Endothelial cell of umbilical vein (primary cell): ENCODE measurements at regions not wholly inside any gene's neighbourhood (a gene's known extent, or its start where the extent isn't known, plus 50 kb on each side); places are given as distances from the start of the nearest gene placed in this dataset.

Experiments used
- BruUV-seq: library from RNA; stranded (reverse); fragments of 400-500 nt; replicated peaks from 2 replicates; lab custom pipeline; 2021; lab: Mats Ljungman, UMichigan
- CTCF ChIA-PET: fragments of 300-600, 350-600 bp; sonication (Branson Sonifier 250); formaldehyde crosslinking; loops from one replicate; lab custom pipeline; 2021; ENCODE audit warnings: antibody characterized with exemption, inconsistent platforms; lab: Charles Lee
- POLR2A ChIA-PET: fragments of 300-600, 350-600 bp; sonication (Branson Sonifier 250); formaldehyde crosslinking; loops from one replicate; lab custom pipeline; 2021; ENCODE audit warnings: antibody characterized with exemption, inconsistent platforms; lab: Charles Lee
- DNase-seq: peaks from one replicate; pipeline ENCODE4 v3.0.0-alpha.2; 2011; ENCODE audit warnings: low read depth, low spot score
- FAIRE-seq: peaks from 2 replicates; lab custom pipeline; 2011; peaks lifted over from hg19 to GRCh38; lab: Jason Lieb, UNC
- H2AFZ ChIP-seq: 2 replicates; pipeline ENCODE4 v1.6.0; 2012; ENCODE audit warnings: low read depth, low read length, control low read depth, inconsistent platforms
- H3K27ac ChIP-seq: 2 replicates; pipeline ENCODE4 v1.5.1; 2011; ENCODE audit warnings: low read depth, mild to moderate bottlenecking, control low read depth, low read length, moderate library complexity; ENCODE audit not compliant: insufficient read depth
- H3K27me3 ChIP-seq, 2 experiments: 2 replicates each; pipeline versions ENCODE4 v1.6.0 to v1.6.1; 2011; ENCODE audit warnings: low read length in 2 of 2, mixed read lengths in 1 of 2; ENCODE audit not compliant: control insufficient read depth in 2 of 2, insufficient read depth in 2 of 2
- H3K36me3 ChIP-seq, 2 experiments: 2 replicates in 1 of 2; 3 replicates in 1 of 2; pipeline ENCODE4 v1.5.1; 2011; ENCODE audit warnings: low read length in 2 of 2, mild to moderate bottlenecking in 1 of 2, moderate library complexity in 1 of 2; ENCODE audit not compliant: control insufficient read depth in 2 of 2, insufficient read depth in 2 of 2; ENCODE audit errors: extremely low read depth in 1 of 2
- H3K4me1 ChIP-seq: 3 replicates; pipeline ENCODE4 v1.5.1; 2011; ENCODE audit warnings: mild to moderate bottlenecking, low read length; ENCODE audit not compliant: control insufficient read depth, insufficient read depth; ENCODE audit errors: extremely low read depth
- H3K4me2 ChIP-seq: 2 replicates; pipeline ENCODE4 v1.6.1; 2011; ENCODE audit warnings: low read length, control low read depth, mixed read lengths; ENCODE audit not compliant: insufficient read depth
- H3K4me3 ChIP-seq, 3 experiments: fragments of 200-600 bp in 1 of 3; sonication (generic), shearing (Covaris generic) in 1 of 3; replicated peaks in 1 of 3; 2 replicates each; pipeline ENCODE4 v1.5.1; 2011 to 2016; ENCODE audit warnings: control low read depth in 3 of 3, low read length in 3 of 3, mild to moderate bottlenecking in 2 of 3, inconsistent platforms in 1 of 3, low read depth in 1 of 3, moderate library complexity in 1 of 3; ENCODE audit not compliant: insufficient read depth in 1 of 3
- H3K79me2 ChIP-seq: 2 replicates; pipeline ENCODE4 v1.6.0; 2012; ENCODE audit warnings: low read length, inconsistent platforms; ENCODE audit not compliant: control insufficient read depth, insufficient read depth
- H3K9ac ChIP-seq: replicated peaks from 2 replicates; pipeline ENCODE3; 2011; ENCODE audit warnings: low read length, control low read depth; ENCODE audit not compliant: insufficient read depth; ENCODE audit errors: extremely low read depth
- H3K9me1 ChIP-seq: replicated peaks from 3 replicates; pipeline ENCODE4 v1.6.0; 2011; ENCODE audit warnings: mild to moderate bottlenecking, low read length; ENCODE audit not compliant: control insufficient read depth, insufficient read depth; ENCODE audit errors: extremely low read depth
- H3K9me3 ChIP-seq: replicated peaks from 2 replicates; pipeline ENCODE4 v1.5.1; 2012; ENCODE audit warnings: low read length, inconsistent platforms; ENCODE audit not compliant: control insufficient read depth, insufficient read depth
- H4K20me1 ChIP-seq: replicated peaks from 2 replicates; pipeline ENCODE3; 2011; ENCODE audit warnings: mild to moderate bottlenecking, low read length; ENCODE audit not compliant: control insufficient read depth, insufficient read depth; ENCODE audit errors: extremely low read depth
- EZH2 ChIP-seq: IDR thresholded peaks from 2 replicates; pipeline ENCODE4 v1.6.1; 2012; ENCODE audit warnings: borderline replicate concordance, low read depth, mild to moderate bottlenecking, moderate library complexity, low read length, inconsistent platforms; ENCODE audit not compliant: severe bottlenecking
- FOS ChIP-seq: IDR thresholded peaks from 2 replicates; pipeline ENCODE4 v1.6.1; 2011; ENCODE audit warnings: mild to moderate bottlenecking, low read length, moderate library complexity, borderline replicate concordance; ENCODE audit not compliant: insufficient read depth
- GATA2 ChIP-seq: IDR thresholded peaks from 2 replicates; pipeline ENCODE4 v1.7.0; 2011; ENCODE audit warnings: low read depth, mild to moderate bottlenecking, moderate library complexity, mixed read lengths, low read length; ENCODE audit not compliant: insufficient read length, insufficient read depth
- JUN ChIP-seq: IDR thresholded peaks from 2 replicates; pipeline ENCODE4 v1.6.1; 2011; ENCODE audit warnings: borderline replicate concordance, low read depth; ENCODE audit not compliant: insufficient read length, insufficient read depth
- MAX ChIP-seq: IDR thresholded peaks from 2 replicates; pipeline ENCODE4 v1.6.1; 2011; ENCODE audit not compliant: insufficient read depth, insufficient read length
- MYC ChIP-seq: IDR thresholded peaks from one replicate; pipeline ENCODE4 v1.6.1; 2011; ENCODE audit warnings: mild to moderate bottlenecking, low read depth, low read length
- POLR2A ChIP-seq: IDR thresholded peaks from 2 replicates; pipeline ENCODE4 v1.6.1; 2012; ENCODE audit warnings: low read depth, mild to moderate bottlenecking, control low read depth, low read length
- POLR2AphosphoS5 ChIP-seq: IDR thresholded peaks from 2 replicates; pipeline ENCODE4 v1.6.1; 2012; ENCODE audit warnings: low read depth, mild to moderate bottlenecking, control low read depth, low read length, moderate library complexity; ENCODE audit not compliant: insufficient read depth
- dilution Hi-C: fragments of 300-500 bp; cut with MboI; formaldehyde crosslinking; loops from one replicate; pipeline ENCODE4 v1.15.0; 2019; ENCODE audit warnings: low sequenced_read_pairs; ENCODE audit not compliant: extremely low pct_ligation_motif_present
- intact Hi-C: fragments of 100-400 bp; cut with micrococcal nuclease; formaldehyde crosslinking; loops from one replicate; pipeline ENCODE4 v1.10.0; 2022
- TF ChIP-seq, protein P1 (sequence below), 2 donors: IDR thresholded peaks; 1 replicate in 1 of 2; 2 replicates in 1 of 2; pipeline ENCODE4 v1.5.1; 2011; ENCODE audit warnings: low read length in 2 of 2, mild to moderate bottlenecking in 2 of 2, moderate library complexity in 2 of 2, control low read depth in 1 of 2, inconsistent platforms in 1 of 2, low read depth in 1 of 2; ENCODE audit not compliant: insufficient read depth in 1 of 2; ENCODE audit errors: extremely low read depth in 1 of 2

GRCh38 chr12:13794706-13795105, 186.7 kb downstream of the GRIN2B start:
- no peaks in the 10 kb centered on the region for H3K4me1 ChIP-seq
- no peak for FAIRE-seq
- no peaks in the 10 kb centered on the region for H3K79me2 ChIP-seq
- H3K27me3 ChIP-seq = no peaks in the 10 kb centered on the region
- POLR2A ChIA-PET = no interaction called here
- H2AFZ ChIP-seq = no peak overlapping the region
- no peaks in the 10 kb centered on the region for H3K36me3 ChIP-seq
- no TSS peak for BruUV-seq
- no peak overlapping the region for H3K4me2 ChIP-seq
- no peaks in the 10 kb centered on the region for H4K20me1 ChIP-seq
- no peak for DNase-seq
- TF ChIP-seq, protein P1, sequence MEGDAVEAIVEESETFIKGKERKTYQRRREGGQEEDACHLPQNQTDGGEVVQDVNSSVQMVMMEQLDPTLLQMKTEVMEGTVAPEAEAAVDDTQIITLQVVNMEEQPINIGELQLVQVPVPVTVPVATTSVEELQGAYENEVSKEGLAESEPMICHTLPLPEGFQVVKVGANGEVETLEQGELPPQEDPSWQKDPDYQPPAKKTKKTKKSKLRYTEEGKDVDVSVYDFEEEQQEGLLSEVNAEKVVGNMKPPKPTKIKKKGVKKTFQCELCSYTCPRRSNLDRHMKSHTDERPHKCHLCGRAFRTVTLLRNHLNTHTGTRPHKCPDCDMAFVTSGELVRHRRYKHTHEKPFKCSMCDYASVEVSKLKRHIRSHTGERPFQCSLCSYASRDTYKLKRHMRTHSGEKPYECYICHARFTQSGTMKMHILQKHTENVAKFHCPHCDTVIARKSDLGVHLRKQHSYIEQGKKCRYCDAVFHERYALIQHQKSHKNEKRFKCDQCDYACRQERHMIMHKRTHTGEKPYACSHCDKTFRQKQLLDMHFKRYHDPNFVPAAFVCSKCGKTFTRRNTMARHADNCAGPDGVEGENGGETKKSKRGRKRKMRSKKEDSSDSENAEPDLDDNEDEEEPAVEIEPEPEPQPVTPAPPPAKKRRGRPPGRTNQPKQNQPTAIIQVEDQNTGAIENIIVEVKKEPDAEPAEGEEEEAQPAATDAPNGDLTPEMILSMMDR (IDR thresholded peaks at IDR 0.05; ENCODE audit: extremely low read depth in 1 of 2, insufficient read depth in 1 of 2, low read depth in 1 of 2, low read length in 2 of 2) = no peak
- no peak for TF ChIP-seq POLR2A
- TF ChIP-seq FOS = no peak
- no peak for TF ChIP-seq POLR2AphosphoS5
- TF ChIP-seq EZH2 = no peak
- dilution Hi-C loops (no loop called here), intact Hi-C loops (no loop called here)
- CTCF ChIA-PET = no interaction called here
- no peak overlapping the region for H3K27ac ChIP-seq
- no peaks in the 10 kb centered on the region for H3K9me3 ChIP-seq
- no peak overlapping the region for H3K4me3 ChIP-seq
- no peak overlapping the region for H3K9ac ChIP-seq
- no peaks in the 10 kb centered on the region for H3K9me1 ChIP-seq

DNA sequence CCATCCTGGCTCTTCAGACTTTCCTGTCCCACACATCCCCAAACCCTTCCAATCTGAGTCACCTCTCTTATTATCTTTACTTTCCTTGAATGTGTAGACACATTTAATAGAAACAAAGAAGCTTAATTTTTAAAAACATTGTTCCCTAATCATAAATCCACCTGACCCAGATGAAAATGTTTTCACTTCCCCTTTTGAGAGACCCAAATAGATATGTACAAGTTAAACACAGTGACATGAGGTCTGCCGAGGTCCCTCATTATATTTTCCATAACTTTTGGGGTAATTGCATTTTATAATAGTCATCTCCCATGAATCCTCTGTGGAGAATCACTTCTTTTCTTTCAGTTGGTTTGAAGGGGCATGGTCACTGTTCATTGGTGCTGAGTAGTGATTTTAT, 191.1 kb downstream of the GRIN2B start:
- H3K4me3 ChIP-seq = no peak overlapping the region
- H3K27ac ChIP-seq = no peak overlapping the region
- no peaks in the 10 kb centered on the region for H3K4me1 ChIP-seq
- no peaks in the 10 kb centered on the region for H3K36me3 ChIP-seq
- BruUV-seq = no TSS peak
- ChIA-PET CTCF (no interaction called here), POLR2A (no interaction called here)
- no peaks in the 10 kb centered on the region for H3K27me3 ChIP-seq
- intact Hi-C loops = no loop called here
- TF ChIP-seq FOS = no peak
- no peak for TF ChIP-seq MAX
- TF ChIP-seq, protein P1 (IDR thresholded peaks at IDR 0.05; ENCODE audit: extremely low read depth in 1 of 2, insufficient read depth in 1 of 2, low read depth in 1 of 2, low read length in 2 of 2) = no peak
- no peak for TF ChIP-seq POLR2A
- TF ChIP-seq MYC = no peak
- no peak for TF ChIP-seq JUN
- no peak for TF ChIP-seq EZH2
- no peak for TF ChIP-seq GATA2
- no peak overlapping the region for H2AFZ ChIP-seq
- no peak for DNase-seq
- no peak overlapping the region for H3K4me2 ChIP-seq
- dilution Hi-C loops = no loop called here
- H3K9me3 ChIP-seq = no peaks in the 10 kb centered on the region
- no peak overlapping the region for H3K9ac ChIP-seq
- H4K20me1 ChIP-seq = no peaks in the 10 kb centered on the region
- no peaks in the 10 kb centered on the region for H3K79me2 ChIP-seq
- no peak for FAIRE-seq
- H3K9me1 ChIP-seq = no peaks in the 10 kb centered on the region
